ENCODE measurements at regions not wholly inside any gene's neighbourhood (a gene's known extent, or its start where the extent isn't known, plus 50 kb on each side); places are given as distances from the start of the nearest gene placed in this dataset.

DNA sequence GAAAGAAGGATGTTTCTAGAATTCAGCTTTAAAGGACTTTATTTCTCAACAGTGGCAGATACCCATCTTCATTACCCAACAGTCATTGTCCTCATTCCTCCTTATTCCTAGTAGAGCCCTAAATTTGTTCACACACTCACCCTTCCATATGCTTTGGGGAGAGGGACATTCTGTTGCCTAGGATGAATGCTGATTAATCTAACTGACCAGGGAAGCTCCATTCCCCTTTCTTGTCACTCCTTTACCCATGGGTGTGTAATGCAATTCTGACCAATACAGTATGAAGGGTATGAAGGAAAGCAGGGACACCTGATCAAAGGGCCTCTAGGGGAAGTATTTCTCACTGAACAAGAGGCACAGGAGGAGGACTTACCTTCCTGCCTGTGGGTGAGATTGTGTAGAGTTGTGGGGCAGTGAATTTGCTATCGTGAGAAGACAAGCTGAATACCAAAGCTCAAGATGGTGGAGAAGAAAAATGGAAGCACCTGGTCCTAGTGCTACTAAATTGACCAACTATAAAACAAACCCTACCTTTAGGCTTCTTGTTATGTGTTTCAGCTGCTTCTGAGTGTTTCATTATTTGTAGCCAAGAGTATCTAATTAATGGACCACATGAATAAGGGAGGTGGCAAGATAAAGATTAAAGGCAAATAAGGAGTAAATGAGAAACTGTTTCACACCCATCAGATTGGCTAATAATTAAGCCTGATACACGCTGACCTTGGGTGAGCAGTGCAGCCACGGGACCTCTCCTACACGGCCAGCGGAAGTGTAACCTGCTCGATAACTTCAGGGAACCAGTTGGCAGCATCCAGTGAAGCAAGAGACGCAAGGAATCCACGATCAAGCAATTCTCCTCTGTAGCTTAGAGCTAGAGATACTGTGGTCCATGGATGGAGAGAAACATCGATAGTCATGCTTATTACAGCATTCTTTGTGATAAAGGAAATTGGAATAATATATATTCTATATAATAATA lies 202.3 kb downstream of the MYCN start:
- no peak for DNase-seq

GRCh38 chr2:16141641-16141921 lies 201.2 kb downstream of the MYCN start:
- DNase-seq: no peak

DNA sequence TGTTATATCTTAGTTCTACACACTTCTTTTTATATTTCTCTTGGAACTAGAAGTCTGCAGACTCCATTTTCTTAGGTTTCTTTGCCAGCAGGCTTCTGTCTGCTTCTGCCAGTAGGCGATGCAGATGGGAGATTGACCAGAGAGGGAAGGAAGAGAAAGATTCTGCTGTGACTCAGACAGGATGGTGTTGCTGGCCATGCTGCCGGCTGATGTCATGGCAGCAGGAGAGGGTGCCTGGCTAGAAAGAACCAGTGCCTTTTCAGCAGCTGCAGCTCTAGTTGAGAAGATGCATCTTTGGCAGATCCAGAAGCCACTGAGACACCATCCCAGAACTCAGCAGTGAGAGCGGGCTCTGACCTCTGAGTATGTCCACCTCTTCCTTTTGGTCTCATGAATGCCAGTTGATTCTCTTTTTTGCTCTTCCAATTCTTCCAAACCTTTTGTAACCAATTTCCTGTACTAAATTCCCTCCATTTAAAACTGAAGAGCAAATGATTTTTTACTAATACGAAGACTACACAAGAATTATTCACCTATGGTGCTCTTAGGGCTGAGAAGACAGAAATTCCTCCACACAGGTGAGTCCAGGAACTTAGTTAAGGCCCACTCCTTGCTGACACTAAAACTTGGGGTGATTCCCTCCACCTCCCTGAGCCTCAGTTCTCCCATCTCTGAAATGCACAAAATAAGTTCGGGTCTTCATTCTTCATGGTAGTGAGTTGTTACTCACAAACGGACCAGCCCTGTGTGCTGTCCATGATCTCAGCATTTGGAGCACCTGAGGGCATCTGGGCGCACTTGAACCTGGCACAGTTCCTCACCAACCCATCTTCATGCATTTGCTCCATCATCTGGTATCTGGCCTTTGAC lies 200.7 kb downstream of the MYCN start:
- DNase-seq: no peak

DNA sequence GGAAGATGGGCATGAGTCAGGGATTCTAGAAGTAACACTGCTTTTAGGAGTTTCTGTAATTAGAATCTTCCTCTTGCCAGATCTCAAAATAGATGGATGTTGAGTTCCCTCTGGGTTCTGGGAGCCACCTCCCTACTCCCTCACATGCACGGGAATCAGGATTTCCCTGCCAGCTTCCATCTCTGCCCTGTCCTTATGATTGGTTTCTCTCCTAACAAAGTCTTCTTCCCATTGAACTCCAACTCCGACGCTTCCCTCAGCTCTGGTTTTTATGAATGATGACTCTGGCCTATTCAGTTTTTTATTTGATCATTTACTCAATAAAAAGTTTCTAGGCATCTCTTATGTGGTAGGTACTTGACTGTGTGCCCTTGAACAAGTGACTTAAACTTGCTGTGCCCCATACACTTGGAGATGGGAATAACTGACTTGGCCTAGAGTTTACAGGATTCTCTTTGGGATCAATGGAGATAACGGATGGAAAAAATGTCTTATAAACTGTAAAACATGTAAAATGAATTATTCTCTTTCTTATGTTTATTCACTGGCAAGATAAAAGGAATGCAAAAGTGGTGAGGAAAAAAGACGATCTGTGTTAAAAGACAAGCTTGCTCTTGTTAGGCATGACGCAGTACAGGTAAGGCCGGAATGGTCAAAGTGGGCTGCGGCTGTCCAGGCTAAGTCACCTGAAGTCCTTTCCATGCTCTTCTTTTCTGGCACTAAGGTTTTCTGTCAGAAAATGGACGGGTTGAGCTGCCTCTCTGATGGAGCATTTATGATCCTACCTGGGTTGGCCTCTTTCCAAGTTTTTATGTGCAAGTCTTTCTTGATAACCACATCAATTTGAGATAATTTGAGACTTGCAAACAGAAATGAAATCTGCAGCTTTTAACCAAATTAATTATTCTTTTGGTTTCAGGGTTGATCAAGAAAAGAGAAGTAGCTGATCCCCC lies 199.6 kb downstream of the MYCN start:
- DNase-seq: no peak

DNA sequence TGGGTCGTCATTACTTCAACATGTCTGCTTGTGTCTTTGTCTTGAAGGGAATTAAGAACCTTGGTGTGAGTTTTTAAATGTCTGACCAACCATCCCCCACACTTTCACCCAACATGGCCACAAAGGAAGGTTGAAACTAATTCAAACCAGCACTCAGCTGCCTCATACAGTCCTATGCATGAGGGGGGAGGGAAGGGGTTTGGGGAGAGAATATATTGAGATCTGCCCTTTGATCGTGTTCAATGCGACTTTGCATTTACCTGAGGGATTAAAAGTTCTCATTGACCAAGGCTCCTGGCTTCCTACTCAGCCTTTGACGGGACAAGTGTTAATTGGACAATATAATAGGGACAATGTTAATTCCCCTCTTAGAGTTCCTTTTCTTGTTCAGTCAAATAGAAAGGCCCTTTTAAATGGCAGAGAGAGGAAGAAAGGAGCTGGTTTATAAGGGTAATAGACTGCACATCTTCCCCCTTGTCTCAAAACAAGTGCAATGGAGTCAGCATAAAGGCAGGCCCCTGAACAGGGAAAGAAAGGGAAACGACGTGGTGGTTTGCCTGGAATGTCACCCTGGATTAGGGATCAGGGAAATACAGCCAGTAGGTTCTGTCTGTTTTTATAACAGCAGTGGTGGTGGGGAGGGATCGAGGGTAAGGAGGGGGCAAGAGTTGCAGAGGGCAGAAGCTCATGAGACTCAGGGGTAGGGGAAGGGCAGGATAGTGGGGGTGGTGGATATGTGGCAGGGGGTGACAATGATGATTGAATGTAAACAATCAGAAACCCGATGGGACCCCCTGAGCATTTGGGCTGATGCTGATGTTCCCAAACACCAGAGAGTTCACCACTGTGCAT lies 198.7 kb downstream of the MYCN start:
- no peak for DNase-seq

DNA sequence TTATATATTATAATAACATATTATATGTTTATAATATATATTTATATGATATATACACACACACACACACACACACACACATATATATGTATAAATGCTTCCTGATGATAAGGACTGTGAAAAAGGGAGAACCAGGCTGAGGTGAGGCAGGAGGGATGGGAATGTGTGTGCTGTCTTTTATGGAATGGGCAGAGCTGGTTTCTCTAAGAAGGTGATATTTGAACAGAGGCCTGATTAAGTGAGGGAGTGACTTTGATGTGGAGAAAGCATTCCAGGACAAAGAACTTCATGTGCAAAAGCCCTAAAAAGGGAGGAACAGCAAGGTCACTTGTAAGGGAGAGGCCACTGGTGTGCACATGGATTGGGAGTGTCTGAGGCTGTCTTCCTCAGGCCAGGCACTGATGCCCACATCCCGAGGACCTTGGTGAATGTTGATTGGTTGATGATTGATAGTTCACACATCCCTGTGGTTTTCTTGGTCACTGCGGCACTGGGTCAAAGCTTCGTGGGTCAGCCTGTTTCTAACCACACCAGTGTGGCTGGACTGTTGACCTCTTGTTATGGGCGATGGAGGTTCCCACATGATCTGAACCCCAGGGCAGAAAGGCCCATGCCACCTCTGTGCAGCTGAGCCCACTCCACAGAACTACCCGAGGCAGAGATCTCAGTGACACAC lies 196.9 kb downstream of the MYCN start:
- no peak for DNase-seq

DNA sequence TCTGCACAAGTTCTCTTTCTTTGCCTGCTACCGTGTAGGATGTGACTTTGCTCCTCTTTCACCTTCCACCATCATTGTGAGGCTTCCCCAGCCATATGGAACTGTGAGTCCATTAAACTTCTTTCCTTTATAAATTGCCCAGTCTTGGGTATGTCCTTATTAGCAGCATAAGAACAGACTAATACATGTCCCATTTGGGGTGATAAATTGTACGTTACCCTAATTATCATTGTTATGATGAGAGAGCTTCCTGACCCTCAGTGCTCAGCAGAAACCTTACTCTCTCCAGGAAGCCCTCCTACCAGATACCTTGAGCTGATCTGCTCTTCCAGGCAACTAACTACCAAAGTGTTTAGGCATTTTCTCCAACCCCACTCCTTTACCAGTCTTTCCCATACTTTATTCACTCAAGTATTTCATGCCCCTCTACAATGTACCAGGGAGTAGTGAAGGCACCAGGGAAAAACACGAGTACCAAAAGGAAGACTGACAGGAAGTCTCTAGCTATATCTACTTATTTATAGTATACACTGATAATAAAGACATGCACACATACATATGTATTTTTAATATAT lies 196.2 kb downstream of the MYCN start:
- DNase-seq: no peak

DNA sequence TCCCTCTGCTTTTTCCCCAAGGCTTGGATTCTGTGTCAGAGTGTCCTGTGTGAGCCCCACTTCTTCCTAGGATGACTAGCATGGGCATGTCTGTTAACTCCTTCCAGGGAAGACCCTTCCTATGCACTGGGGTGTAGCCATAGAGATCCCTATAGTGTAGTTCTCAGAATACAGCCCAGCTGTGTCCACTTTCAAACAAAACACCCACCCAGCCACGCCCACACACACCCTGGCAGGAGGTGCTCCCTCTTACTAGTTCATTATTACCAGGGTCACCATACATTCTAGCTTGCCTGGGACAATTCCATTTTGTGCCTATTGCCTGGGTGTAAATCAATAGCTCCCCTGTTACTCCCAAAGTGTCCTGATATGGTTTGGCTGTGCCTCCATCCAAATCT lies 195.6 kb downstream of the MYCN start:
- DNase-seq: no peak

- no peak for DNase-seq
Measured at GRCh38 chr2:16135196-16135912, 195.0 kb downstream of the MYCN start.

GRCh38 chr2:16134436-16135165 lies 194.3 kb downstream of the MYCN start:
- no peak for DNase-seq

DNA sequence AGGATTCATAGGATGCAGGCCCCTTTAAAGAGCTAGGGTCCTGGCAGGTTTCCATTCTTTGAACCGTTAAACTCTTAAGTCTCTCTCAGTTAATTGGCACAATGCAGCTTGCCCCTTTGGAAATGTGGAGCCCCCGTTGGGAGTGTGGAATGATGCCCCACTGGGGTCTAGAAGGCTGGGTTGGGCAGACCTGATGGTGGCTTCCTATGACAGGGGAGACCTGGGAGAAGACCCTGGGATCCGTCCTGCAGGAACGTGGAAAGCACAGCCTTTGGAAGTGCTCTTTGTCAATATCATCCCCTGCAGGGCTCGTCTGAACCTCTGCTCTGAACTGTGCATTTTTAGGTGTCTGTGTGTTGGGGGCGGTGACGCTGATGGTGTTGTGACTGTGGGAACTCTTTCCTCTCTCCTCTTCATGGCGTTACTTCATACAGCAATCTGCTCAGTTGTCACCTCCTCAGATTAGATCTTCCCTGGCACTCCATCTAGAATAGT lies 190.6 kb downstream of the MYCN start:
- DNase-seq: no peak

DNA sequence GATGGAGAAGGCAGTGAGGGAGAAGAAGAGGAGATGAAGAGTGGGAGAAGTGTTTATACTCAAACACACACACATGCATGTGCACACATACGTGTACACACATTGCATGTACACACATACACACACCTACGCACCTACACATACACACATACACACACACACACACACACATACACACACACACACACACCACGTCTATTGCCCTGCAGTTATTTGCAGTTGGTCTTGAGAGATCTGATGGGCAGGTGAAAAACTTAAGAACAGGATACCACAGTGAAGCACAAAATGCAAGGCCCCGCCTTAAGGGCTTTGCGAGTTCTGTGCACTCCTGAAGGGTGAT lies 190.2 kb downstream of the MYCN start:
- no peak for DNase-seq

DNA sequence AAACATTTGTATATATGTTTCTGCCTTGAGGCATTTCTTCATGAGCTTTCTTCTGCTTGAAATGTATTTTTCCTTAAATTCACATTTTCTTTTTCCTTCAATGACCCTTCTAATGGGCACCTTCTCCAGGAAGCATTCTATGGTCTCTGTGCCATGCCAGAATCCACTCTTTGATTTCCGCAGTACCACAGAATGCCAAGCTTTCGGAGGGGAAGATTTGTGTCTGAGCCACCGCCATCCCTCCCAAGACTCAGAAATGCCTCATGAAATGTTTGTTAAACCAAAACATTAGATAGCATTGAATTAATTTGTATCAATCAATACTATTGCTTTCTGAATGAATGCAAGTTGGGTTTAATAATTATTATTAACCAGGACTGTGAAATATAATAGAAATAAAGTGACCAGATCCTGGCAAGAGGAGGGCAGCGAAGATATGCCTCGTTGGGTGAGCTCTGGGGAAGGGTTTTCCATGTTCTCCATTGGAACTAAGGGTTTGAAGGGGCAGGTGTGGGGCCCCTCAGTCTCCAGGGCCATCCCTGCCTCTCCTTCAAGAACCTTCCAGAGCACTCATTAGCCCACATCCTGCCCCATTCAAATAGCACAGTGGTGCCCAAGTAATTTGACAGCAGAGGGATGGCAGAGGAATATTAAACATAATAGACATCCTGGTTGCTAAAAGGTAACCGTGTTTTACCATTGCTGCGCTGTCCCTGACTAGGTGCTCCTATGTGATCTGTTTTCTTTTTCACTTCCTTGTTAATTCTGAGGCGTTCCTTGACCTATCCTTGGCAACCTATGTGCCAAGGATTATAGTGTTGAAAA lies 189.6 kb downstream of the MYCN start:
- no peak for DNase-seq

DNA sequence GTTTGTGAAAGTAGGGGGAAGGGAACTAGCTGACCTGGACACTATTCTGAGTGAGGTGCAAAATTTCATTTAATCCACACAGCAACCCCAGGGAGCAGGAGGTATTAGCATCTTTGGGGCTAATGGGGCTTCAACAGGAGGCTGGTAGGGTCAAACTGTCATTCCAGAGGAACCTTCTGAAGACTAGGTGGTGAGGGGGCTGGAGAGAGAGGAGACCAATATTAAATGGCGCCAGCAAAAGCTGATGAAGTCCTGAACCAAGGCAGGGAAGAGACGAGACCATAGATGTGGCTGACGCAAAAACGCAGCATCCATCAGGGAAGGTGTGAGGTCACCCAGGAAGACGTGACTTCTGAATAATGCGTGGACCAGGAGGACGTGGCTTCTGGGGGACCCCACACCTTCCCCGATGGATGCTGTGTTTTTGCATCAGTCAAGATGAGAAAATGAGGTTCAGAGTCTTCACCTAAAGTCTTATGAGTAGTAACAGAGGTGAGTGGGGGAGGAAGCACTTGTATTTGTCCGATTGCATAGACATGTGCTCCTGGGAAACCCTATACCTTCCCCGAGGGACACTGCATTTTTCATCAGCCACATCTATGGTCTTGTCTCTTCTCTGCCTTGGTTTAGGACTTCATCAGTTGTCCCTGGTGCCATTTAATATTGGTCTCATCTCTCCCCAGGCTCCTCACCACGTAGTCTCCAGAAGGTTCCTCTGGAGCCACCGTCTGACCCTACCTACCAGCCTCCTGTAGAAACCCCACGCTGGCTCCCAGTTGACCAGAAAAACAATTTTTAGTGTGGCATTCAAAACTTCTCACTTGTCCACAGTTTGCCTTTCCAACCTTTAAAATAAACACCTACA lies 188.6 kb downstream of the MYCN start:
- DNase-seq: no peak

- no peak for DNase-seq
Measured at GRCh38 chr2:16127958-16128357, 187.6 kb downstream of the MYCN start.

- DNase-seq: no peak
Measured at GRCh38 chr2:16127276-16127940, 187.1 kb downstream of the MYCN start.

Measured in NCI-H524 (cell line).